GM12865 (cell line): ENCODE measurements at regions not wholly inside any gene's neighbourhood (a gene's known extent, or its start where the extent isn't known, plus 50 kb on each side); places are given as distances from the start of the nearest gene placed in this dataset.
A peak's percentile ranks its signal among the peaks of the same experiment; 100 is the strongest.

ENCODE experiments used
- DNase-seq: peaks from one replicate; pipeline ENCODE4 v3.0.0; 2010; ENCODE audit warnings: low read depth
- H3K4me3 ChIP-seq: 2 replicates; pipeline ENCODE4 v1.5.1; 2011; ENCODE audit warnings: mild to moderate bottlenecking, low read depth, low read length, control low read depth
- CTCF ChIP-seq: IDR thresholded peaks from 2 replicates; pipeline ENCODE4 v1.5.1; 2011; ENCODE audit warnings: low read length, control low read depth, low read depth, inconsistent platforms; ENCODE audit not compliant: insufficient read depth; ENCODE audit errors: missing control alignments

- H3K4me3 ChIP-seq = no peak overlapping the region
- no peak for DNase-seq
- TF ChIP-seq CTCF = no peak
These were observed 417.6 kb upstream of the MAOA start for GRCh38 chrX:43238461-43238945.

- TF ChIP-seq CTCF = no peak
- DNase-seq = no peak
- H3K4me3 ChIP-seq = no peak overlapping the region
These were observed 416.7 kb upstream of the MAOA start for GRCh38 chrX:43239356-43239755.

GRCh38 chrX:43255596-43255995 is 400.5 kb upstream of the MAOA start:
- DNase-seq = no peak
- H3K4me3 ChIP-seq = no peak overlapping the region
- TF ChIP-seq CTCF = no peak

GRCh38 chrX:43266487-43266886 is 389.6 kb upstream of the MAOA start:
- DNase-seq = peak; percentile 37
- no peak overlapping the region for H3K4me3 ChIP-seq
- TF ChIP-seq CTCF = no peak

- DNase-seq = no peak
- TF ChIP-seq CTCF = no peak
- no peak overlapping the region for H3K4me3 ChIP-seq
These were observed 388.4 kb upstream of the MAOA start for GRCh38 chrX:43267652-43268051.

- DNase-seq = no peak
- no peak for TF ChIP-seq CTCF
- no peak overlapping the region for H3K4me3 ChIP-seq
These were observed 386.9 kb upstream of the MAOA start for GRCh38 chrX:43269201-43269600.

- DNase-seq = no peak
- no peak for TF ChIP-seq CTCF
- no peak overlapping the region for H3K4me3 ChIP-seq
These were observed 378.2 kb upstream of the MAOA start for GRCh38 chrX:43277879-43278278.
